ENCODE measurements at regions not wholly inside any gene's neighbourhood (a gene's known extent, or its start where the extent isn't known, plus 50 kb on each side); places are given as distances from the start of the nearest gene placed in this dataset.
"Not testable (repeated sequence)": the region's sequence is repeated elsewhere in the genome, so short reads cannot be mapped to it uniquely, and the experiment has no call there.

DNA sequence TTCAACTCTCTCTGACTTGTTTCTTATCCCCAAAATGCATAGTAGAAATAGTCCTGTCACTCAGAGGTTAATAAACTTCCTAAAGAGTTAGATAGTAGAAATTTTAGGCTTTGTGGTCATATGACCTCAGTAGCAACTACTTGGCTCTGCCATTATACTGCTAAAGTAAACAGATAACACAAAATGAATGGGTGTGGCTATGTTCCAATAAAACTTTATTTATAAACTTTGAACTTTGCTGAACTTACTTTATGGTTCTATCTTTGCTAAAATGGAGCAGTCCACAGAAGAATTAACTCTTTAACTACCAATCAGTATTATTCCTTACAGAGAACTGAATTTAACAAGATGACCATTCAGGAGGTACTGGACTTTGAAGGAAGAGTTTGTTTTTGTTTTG, 393.6 kb upstream of the CDIN1 start:
- no peaks in the 10 kb centered on the region for H3K4me1 ChIP-seq (ENCODE audit: control insufficient read depth, insufficient read depth, low read length)
- H3K9ac ChIP-seq (ENCODE audit: low read depth, low read length), result no peak overlapping the region
- H3K36me3 ChIP-seq (ENCODE audit: control insufficient read depth, insufficient read depth, low read length), result no peaks in the 10 kb centered on the region
- no peaks in the 10 kb centered on the region for H3K27me3 ChIP-seq (ENCODE audit: control insufficient read depth, insufficient read depth, low read length)
- no peaks in the 10 kb centered on the region for H3K9me3 ChIP-seq (ENCODE audit: control insufficient read depth, insufficient read depth, low read length)
- no peak overlapping the region for H3K4me3 ChIP-seq (ENCODE audit: low read depth, low read length)

DNA sequence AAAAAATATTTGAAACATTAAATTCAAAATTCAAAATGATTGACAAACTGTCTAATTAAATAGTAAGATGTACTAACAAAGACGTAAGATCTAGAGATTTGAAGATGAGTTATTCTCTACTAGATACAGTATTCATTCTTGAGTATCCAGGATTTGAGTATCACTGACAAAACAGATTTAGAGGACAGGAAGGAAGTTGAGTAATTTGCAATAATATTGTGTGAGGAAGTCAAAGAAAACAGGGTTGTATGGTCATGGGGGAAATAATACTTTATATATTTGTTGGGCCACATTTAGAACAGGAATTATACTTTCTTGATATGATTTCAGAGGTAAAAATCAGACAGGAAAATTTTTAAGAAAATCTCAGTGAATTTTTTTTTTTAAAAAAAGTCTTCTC, 393.1 kb upstream of the CDIN1 start:
- Histone ChIP-seq H3K27me3 (ENCODE audit: control insufficient read depth, insufficient read depth, low read length) (no peaks in the 10 kb centered on the region), H3K9ac (ENCODE audit: low read depth, low read length) (no peak overlapping the region), H3K9me3 (ENCODE audit: control insufficient read depth, insufficient read depth, low read length) (no peaks in the 10 kb centered on the region), H3K4me3 (ENCODE audit: low read depth, low read length) (no peak overlapping the region), H3K36me3 (ENCODE audit: control insufficient read depth, insufficient read depth, low read length) (no peaks in the 10 kb centered on the region), H3K4me1 (ENCODE audit: control insufficient read depth, insufficient read depth, low read length) (no peaks in the 10 kb centered on the region)

DNA sequence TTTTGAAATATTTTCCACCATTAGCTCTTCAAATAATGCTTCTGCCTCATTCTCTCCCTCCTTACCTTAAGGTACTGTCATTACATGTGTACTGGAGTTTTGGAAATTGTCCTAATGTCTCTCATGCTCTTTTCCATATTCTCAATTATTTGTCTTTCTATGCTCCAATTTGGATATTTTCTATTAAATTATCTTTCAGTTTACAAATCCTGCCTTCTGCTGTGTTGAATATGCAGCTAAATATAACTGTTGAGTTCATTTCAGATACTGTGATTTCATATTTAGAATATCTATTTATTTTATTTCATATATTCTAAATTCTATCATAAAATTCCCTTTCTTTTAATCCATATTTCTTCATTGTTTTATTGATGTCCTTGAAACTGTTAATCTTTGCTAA, 388.0 kb upstream of the CDIN1 start:
- no peaks in the 10 kb centered on the region for H3K4me1 ChIP-seq (ENCODE audit: control insufficient read depth, insufficient read depth, low read length)
- H3K9me3 ChIP-seq (ENCODE audit: control insufficient read depth, insufficient read depth, low read length), result no peaks in the 10 kb centered on the region
- H3K27me3 ChIP-seq (ENCODE audit: control insufficient read depth, insufficient read depth, low read length), result no peaks in the 10 kb centered on the region
- H3K9ac ChIP-seq (ENCODE audit: low read depth, low read length), result no peak overlapping the region
- H3K36me3 ChIP-seq (ENCODE audit: control insufficient read depth, insufficient read depth, low read length), result no peaks in the 10 kb centered on the region
- no peak overlapping the region for H3K4me3 ChIP-seq (ENCODE audit: low read depth, low read length)

DNA sequence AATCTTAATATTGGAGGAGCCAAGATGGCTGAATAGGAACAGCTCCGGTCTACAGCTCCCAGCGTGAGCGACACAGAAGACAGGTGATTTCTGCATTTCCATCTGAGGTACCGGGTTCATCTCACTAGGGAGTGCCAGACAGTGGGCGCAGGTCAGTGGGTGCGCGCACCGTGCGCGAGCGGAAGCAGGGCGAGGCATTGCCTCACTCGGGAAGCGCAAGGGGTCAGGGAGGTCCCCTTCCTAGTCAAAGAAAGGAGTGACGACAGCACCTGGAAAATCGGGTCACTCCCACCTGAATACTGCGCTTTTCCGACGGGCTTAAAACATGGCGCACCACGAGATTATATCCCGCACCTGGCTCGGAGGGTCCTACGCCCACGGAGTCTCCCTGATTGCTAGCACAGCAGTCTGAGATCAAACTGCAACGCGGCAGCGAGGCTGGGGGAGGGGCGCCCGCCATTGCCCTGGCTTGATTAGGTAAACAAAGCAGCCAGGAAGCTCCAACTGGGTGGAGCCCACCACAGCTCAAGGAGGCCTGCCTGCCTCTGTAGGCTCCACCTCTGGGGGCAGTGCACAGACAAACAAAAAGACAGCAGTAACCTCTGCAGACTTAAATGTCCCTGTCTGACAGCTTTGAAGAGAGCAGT, 383.9 kb upstream of the CDIN1 start:
- peak overlapping the region; percentile 26 for H3K4me3 ChIP-seq (ENCODE audit: low read depth, low read length)
- not testable (repeated sequence) for H3K9ac ChIP-seq (ENCODE audit: low read depth, low read length); H3K4me1 ChIP-seq (ENCODE audit: control insufficient read depth, insufficient read depth, low read length); H3K27me3 ChIP-seq (ENCODE audit: control insufficient read depth, insufficient read depth, low read length); H3K9me3 ChIP-seq (ENCODE audit: control insufficient read depth, insufficient read depth, low read length); H3K36me3 ChIP-seq (ENCODE audit: control insufficient read depth, insufficient read depth, low read length)

DNA sequence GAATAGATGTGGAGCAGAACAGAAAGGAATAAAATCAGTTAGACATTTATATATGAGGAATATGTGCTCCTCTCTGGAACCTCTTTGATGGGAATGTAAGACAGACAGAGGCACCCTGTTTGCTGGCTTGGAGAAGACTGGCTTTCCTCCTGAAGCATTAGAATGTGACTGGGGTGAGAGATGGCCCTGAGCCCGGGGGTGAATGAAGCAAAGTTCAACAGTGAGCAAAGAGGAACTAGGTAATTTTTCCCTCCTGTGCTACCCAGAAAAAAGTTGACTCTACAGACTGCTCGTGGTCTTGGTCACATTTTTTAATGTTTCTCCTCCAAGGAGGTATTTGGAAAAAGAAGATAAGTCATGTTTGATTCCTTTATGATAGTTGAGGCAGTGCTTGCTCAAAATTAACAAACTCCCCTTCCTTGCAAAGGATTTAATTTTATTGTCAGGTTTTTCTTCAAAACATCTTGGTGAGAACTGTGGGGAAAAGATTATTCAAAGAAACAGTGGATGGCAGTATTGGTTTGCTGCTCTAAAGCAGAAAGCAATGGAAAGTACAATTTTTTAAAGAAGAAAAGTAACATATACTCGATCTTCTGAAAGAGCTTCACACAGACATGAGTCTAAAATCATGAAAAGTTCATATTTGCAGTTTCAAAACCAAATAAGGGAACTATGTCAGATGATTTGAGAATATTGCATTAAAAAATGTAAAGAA, 370.4 kb upstream of the CDIN1 start:
- Histone ChIP-seq H3K27me3 (ENCODE audit: control insufficient read depth, insufficient read depth, low read length) (no peaks in the 10 kb centered on the region), H3K9ac (ENCODE audit: low read depth, low read length) (no peak overlapping the region), H3K4me3 (ENCODE audit: low read depth, low read length) (no peak overlapping the region), H3K9me3 (ENCODE audit: control insufficient read depth, insufficient read depth, low read length) (no peaks in the 10 kb centered on the region), H3K4me1 (ENCODE audit: control insufficient read depth, insufficient read depth, low read length) (no peaks in the 10 kb centered on the region), H3K36me3 (ENCODE audit: control insufficient read depth, insufficient read depth, low read length) (no peaks in the 10 kb centered on the region)

DNA sequence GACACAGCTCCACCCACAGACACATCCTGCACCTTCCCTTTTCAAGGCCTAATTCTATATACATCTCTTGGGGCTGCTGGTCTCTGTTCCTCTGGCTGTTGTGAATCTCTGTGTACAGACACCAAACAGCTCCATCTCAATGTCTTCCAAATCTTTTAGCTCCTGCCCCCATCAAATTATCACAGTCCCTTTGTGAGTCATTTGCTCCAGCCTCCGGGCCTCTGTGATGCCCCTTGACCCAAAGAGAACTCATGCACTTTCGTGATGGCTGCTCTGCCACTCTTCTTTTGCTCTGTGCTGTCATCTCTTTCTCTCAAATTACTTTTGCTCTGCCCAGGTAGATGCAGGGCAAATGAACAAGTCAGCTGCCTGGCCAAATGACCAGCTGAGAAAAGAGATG, 369.0 kb upstream of the CDIN1 start:
- Histone ChIP-seq H3K27me3 (ENCODE audit: control insufficient read depth, insufficient read depth, low read length) (no peaks in the 10 kb centered on the region), H3K9ac (ENCODE audit: low read depth, low read length) (no peak overlapping the region), H3K9me3 (ENCODE audit: control insufficient read depth, insufficient read depth, low read length) (no peaks in the 10 kb centered on the region), H3K36me3 (ENCODE audit: control insufficient read depth, insufficient read depth, low read length) (no peaks in the 10 kb centered on the region), H3K4me1 (ENCODE audit: control insufficient read depth, insufficient read depth, low read length) (no peaks in the 10 kb centered on the region), H3K4me3 (ENCODE audit: low read depth, low read length) (no peak overlapping the region)

DNA sequence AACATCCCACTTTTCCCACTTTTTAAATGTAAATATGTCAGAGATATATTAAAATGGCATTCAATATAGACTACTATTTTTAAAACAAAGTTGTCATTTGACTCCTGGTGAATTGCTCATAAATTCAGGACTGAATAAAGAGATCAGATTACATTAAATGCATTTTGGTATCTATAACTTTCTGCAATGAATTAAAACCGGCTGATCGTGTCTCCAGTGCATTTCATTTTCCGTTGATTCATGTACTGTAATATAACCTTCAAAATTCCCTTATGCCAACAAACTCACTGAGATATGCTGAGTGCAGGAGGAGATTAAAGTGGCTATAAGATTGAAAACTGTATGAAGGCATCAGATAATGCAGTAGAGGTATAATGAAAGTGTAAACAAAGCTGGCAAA, 361.1 kb upstream of the CDIN1 start:
- H3K27me3 ChIP-seq (ENCODE audit: control insufficient read depth, insufficient read depth, low read length), result no peaks in the 10 kb centered on the region
- H3K9ac ChIP-seq (ENCODE audit: low read depth, low read length), result no peak overlapping the region
- peaks cover 6% of the 10 kb centered on the region for H3K9me3 ChIP-seq (ENCODE audit: control insufficient read depth, insufficient read depth, low read length)
- H3K4me1 ChIP-seq (ENCODE audit: control insufficient read depth, insufficient read depth, low read length), result peaks cover 6% of the 10 kb centered on the region
- H3K36me3 ChIP-seq (ENCODE audit: control insufficient read depth, insufficient read depth, low read length), result no peaks in the 10 kb centered on the region
- no peak overlapping the region for H3K4me3 ChIP-seq (ENCODE audit: low read depth, low read length)

DNA sequence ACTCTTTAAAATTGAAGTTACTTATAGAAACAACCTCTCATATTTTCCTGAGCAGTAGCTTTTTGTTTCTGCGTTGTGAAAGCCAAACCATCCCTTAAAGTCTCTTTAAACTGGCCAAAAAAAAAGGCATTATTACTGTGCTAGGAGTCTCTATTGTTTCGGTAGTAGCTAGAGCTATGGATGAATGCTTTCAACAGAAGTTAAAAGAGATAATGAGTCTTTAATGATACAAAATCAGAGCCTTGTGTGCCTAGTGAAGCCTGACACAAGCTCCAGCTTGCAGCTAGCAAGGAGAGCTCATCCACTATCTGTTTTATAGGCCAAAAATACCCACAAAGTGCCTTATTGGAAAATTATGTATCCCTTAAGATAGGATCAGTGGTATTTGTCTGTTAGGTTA, 360.4 kb upstream of the CDIN1 start:
- H3K36me3 ChIP-seq (ENCODE audit: control insufficient read depth, insufficient read depth, low read length), result no peaks in the 10 kb centered on the region
- no peak overlapping the region for H3K4me3 ChIP-seq (ENCODE audit: low read depth, low read length)
- peaks cover 6% of the 10 kb centered on the region for H3K4me1 ChIP-seq (ENCODE audit: control insufficient read depth, insufficient read depth, low read length)
- H3K27me3 ChIP-seq (ENCODE audit: control insufficient read depth, insufficient read depth, low read length), result no peaks in the 10 kb centered on the region
- peaks cover 6% of the 10 kb centered on the region for H3K9me3 ChIP-seq (ENCODE audit: control insufficient read depth, insufficient read depth, low read length)
- H3K9ac ChIP-seq (ENCODE audit: low read depth, low read length), result no peak overlapping the region

DNA sequence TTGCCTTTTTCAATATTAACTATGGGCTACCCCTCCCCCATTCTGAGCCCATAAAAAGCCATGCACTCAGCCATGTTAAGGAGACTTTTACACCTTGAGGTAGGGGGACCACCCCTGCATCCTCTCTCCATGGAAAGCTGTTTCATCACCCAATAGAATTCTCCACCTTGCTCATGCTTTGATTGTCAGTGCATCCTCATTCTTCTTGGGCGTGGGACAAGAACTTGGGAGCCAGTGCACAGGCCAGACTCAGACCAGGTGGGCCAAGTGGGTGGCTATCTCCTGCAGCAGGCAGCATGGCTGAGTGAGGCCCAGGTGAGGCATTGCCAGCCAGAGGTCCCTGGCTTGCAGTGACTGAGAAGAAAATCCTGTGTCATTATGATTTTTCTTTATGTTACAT, 357.4 kb upstream of the CDIN1 start:
- H3K4me3 ChIP-seq (ENCODE audit: low read depth, low read length), result no peak overlapping the region
- H3K9me3 ChIP-seq (ENCODE audit: control insufficient read depth, insufficient read depth, low read length), result peaks cover 6% of the 10 kb centered on the region
- H3K36me3 ChIP-seq (ENCODE audit: control insufficient read depth, insufficient read depth, low read length), result no peaks in the 10 kb centered on the region
- H3K9ac ChIP-seq (ENCODE audit: low read depth, low read length), result no peak overlapping the region
- no peaks in the 10 kb centered on the region for H3K4me1 ChIP-seq (ENCODE audit: control insufficient read depth, insufficient read depth, low read length)
- no peaks in the 10 kb centered on the region for H3K27me3 ChIP-seq (ENCODE audit: control insufficient read depth, insufficient read depth, low read length)

DNA sequence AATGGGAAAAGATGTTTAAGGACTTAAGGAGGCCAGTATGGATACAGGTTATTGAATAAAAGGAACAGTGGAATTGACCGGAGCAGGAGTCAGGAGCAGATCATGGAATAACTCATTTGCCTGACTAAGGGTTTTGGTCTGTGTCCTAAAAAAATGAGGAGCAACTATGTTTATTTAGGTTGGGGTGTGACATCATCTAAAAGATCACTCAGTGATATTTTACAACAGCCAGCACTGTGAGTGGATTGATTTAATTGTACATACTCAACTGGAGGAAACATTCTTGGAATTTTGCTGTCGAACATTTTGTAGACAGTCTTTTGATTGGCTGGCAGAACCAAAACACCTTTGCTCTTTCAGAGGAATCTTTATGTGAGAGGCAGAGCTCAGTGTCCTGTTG, 348.6 kb upstream of the CDIN1 start:
- Histone ChIP-seq H3K9me3 (ENCODE audit: control insufficient read depth, insufficient read depth, low read length) (no peaks in the 10 kb centered on the region), H3K4me3 (ENCODE audit: low read depth, low read length) (no peak overlapping the region), H3K4me1 (ENCODE audit: control insufficient read depth, insufficient read depth, low read length) (peaks cover 12% of the 10 kb centered on the region), H3K27me3 (ENCODE audit: control insufficient read depth, insufficient read depth, low read length) (no peaks in the 10 kb centered on the region), H3K9ac (ENCODE audit: low read depth, low read length) (no peak overlapping the region), H3K36me3 (ENCODE audit: control insufficient read depth, insufficient read depth, low read length) (no peaks in the 10 kb centered on the region)

DNA sequence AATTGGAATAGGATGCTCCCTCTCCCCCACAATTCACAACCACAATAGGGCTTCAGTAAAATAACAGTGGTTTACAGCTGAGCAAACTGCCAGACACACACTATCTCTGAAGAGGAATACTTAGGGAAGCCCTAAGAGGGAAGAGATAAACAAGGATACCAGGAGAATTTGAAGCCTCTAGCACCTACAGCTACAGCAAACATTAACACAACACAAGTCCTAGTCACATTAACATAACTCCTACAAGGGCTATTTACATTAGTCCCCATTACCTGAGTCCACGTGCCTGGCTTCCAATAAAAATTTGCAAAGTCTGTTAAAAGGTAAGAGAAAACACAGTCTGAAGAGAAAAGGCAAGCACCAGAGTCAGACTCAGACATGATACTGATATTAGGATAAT, 346.9 kb upstream of the CDIN1 start:
- Histone ChIP-seq H3K9me3 (ENCODE audit: control insufficient read depth, insufficient read depth, low read length) (no peaks in the 10 kb centered on the region), H3K27me3 (ENCODE audit: control insufficient read depth, insufficient read depth, low read length) (no peaks in the 10 kb centered on the region), H3K4me3 (ENCODE audit: low read depth, low read length) (no peak overlapping the region), H3K4me1 (ENCODE audit: control insufficient read depth, insufficient read depth, low read length) (peaks cover 12% of the 10 kb centered on the region), H3K9ac (ENCODE audit: low read depth, low read length) (no peak overlapping the region), H3K36me3 (ENCODE audit: control insufficient read depth, insufficient read depth, low read length) (no peaks in the 10 kb centered on the region)

DNA sequence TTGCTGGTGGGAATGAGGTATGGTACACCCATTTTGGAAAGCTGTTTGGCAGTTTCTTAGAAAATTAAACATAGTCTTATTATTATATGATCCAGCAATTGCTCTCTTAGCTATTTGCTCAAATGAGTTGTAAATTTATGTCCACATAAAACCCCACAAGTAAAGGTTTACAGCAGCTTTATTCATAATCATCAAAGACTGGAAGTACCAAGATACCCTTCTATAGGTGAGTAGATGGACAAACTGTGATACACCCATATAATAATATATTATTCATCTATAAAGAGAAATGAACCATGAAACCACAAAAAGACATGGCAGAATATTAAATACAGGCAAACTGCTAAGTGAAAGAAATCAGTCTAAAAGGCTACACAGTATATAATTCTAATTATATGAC, 344.7 kb upstream of the CDIN1 start:
- Histone ChIP-seq H3K27me3 (ENCODE audit: control insufficient read depth, insufficient read depth, low read length) (no peaks in the 10 kb centered on the region), H3K9me3 (ENCODE audit: control insufficient read depth, insufficient read depth, low read length) (no peaks in the 10 kb centered on the region), H3K4me3 (ENCODE audit: low read depth, low read length) (no peak overlapping the region), H3K4me1 (ENCODE audit: control insufficient read depth, insufficient read depth, low read length) (peaks cover 12% of the 10 kb centered on the region), H3K36me3 (ENCODE audit: control insufficient read depth, insufficient read depth, low read length) (no peaks in the 10 kb centered on the region), H3K9ac (ENCODE audit: low read depth, low read length) (no peak overlapping the region)
